8988T (cell line): ENCODE measurements at regions not wholly inside any gene's neighbourhood (a gene's known extent, or its start where the extent isn't known, plus 50 kb on each side); places are given as distances from the start of the nearest gene placed in this dataset.
A peak's percentile ranks its signal among the peaks of the same experiment; 100 is the strongest.

Source experiments
- DNase-seq: peaks from one replicate; pipeline ENCODE4 v3.0.0; 2011

DNA sequence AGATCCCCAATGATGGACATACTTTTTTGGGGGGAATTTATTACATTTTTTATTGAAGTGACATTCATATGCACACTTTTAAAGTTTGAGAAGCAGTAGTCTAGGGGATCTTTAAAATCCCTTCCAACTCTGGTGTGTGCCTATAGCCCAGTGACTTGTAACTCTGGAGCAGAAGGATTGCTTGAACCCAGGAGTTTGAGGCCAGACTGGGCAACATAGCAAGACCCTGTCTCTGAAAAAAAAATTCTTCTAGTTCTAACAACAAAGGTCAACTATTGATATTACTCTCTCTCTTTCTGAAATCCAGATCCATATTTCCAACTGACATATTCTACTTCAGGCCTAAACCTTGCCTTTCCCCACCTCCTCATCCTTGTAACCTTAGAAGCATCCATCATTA is 148.2 kb upstream of the SPRY4 start:
- DNase-seq: no peak

DNA sequence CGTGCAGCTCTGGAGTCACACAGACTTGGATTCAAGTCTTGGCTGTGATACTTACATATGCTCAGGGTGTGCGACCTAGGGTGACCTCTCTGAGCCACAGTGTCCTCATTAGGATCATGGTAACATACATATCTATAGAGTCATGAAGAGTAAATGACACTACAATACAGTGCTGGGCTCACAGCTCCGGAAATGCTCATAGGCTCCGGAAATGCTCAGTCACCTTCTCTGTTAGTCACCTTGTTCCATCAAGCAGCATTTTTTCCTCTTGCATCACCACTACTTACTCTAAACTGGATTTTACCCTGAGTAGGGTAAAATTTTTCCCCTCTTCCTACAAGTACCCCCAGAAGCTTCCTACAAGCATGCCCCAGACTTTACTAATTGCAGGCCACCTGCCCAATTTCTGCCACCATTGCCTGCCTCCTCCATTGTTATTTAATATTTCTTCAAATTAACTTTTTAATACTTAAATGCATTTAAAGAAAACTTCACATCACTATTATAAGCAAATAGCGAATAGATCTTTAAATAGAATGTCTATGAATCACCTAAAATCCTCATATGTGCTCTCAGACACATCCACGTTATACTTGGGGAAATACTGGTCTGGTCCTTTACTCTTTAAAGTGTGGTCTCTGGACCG is 147.6 kb upstream of the SPRY4 start:
- DNase-seq: peak; percentile 61

DNA sequence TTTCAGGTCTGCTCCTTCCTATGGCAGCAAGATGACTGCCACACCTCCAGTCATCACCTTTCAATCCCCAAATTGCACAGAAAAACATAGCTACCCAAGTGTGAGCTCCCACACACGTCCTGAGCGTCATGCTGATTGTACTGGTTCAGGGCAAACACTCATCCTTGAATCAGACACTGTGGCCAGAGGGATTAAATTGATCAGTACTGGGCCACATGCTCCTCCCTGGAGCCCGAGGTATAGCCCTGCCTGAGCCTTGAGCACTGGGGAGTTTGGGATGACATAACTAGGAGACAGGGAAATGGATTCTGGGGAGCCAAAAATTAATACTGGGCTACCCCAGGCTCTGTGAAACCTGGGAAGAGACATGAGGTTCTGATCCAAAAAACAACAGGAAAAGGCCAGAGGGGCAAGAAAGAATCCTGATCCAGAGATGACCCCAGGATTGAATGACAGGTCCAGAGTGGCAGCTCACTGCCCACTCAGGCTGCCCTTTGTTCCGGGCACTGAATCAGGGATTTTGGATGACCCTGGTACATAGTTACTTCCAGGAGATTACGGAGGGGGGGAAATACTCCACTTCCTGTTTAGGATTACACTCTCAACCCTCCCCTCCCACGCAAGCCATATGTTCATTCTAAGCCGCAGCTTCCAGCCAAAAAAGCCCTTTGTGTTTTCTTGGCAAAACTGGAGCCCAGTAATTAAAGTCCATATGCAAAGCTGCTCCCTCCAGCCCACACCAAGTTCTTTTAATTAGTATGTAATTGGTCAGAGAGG is 141.6 kb upstream of the SPRY4 start:
- no peak for DNase-seq

DNA sequence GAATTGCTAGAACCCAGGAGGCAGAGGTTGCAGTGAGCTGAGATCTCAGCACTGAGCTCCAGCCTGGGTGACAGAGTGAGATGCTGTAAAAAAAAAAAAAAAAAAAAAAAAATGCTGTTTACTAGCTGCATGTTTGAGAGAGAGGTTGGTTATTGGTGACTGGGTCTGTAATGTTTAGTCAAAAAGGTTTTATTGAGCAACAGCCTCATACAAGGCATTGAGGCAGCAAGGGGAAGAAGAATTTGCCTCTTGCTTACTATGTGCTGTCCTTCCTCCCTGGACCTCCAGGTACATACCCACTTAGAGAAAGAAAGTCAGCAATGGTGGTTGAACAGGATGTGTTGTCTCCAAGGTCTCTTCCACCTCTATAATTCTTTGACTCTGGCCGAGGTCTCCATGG is 140.7 kb upstream of the SPRY4 start:
- DNase-seq: no peak

DNA sequence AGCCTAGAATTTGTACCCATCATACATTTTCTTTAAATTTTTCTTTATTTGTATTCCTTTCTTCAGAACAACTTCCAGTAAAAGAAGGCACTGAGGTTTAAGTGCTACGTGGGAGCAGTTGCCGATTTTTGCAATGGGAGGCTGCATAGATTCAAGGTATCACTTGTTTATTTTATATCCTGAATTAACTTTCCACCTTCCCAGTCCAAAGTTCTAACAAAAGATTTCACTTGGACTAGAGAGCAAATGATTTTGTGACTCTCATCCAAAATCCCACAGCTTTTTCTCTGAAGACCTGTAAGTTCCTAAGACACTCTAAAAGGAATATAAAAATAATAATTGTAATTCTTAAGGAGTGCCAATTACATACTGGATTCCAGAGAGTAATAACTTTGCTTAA is 139.1 kb upstream of the SPRY4 start:
- DNase-seq: no peak

DNA sequence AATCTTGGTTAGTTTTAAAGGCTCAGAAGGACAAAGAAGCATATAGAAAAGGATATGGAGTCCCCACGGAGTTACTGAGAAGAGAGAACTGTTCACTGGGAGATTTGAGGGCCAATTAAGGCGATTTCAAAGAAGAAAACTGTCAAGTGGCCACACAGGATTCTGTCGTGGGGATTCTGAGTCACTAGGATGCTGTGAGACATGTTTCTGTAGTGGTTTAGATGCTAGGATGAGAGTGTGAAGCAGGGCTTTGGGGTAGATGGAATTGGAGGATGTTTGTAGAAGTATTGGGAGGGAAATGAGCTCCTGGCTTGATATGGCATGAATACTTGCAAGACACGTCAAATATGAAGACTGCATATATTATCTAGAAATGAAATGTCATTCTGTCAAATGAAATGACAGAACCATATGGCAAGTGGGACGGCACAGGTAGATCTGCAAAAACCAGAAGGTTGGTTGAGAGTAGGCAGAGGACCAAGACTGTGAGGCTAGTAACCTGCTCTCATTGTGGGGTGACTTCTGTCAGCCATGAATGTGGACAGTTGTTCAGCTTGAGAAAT is 136.3 kb upstream of the SPRY4 start:
- DNase-seq: no peak

DNA sequence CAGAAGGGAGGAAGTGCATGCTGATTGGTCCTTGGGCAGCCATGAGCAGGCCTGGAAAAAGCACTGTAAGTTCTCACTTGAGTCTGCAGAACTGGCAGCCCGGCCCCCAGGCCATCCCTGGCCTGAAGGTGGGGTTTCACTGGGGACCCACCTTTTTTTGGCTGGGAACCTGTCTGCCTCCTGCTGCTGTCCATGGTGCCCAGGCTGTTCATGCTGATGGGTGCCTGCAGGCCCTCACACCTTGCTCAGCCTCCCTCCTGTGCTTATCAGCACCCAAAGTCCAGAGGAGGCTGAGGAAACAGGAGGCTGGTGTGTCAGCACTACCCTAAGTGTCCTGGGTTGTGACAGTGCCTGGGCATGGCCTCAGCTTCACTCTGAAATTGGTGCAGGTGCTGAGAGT is 134.4 kb upstream of the SPRY4 start:
- no peak for DNase-seq

DNA sequence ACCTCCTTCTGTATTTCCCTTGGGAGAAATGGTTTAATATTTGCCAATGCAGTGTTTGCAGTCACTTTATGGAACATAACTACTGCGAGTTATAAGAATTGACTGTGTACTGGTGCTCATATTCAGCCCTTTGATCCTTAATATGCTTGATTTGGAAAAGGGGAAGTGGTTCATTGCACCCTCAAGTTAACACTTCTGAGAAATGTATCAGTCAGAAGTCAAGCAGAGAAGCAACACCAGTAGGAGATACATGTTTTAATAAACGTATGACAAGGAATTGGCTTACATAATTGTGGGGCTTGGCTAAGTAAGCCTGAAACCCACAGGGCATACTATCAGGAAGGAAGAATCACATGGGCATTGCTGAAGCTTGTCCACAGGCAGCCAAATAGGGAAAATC is 131.0 kb upstream of the SPRY4 start:
- no peak for DNase-seq

DNA sequence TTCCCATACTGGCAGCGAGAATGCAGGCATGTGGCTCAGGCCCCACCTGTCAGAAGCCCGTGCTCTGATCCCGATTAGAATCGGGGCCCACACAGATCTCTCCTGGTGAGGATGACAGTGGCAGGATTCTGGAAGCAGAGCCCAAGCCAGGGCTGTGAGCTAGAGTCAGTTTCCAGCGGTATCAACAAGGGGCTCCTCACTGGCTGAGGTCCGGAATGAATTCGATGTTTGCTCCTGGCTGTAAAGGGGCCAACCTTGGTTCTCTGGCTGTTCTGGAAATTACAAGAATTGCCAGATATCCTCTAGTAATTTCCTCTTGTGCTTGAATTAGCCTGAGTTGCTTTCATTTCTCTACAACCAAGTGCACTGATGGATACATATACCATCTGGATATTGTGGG is 129.1 kb upstream of the SPRY4 start:
- no peak for DNase-seq

DNA sequence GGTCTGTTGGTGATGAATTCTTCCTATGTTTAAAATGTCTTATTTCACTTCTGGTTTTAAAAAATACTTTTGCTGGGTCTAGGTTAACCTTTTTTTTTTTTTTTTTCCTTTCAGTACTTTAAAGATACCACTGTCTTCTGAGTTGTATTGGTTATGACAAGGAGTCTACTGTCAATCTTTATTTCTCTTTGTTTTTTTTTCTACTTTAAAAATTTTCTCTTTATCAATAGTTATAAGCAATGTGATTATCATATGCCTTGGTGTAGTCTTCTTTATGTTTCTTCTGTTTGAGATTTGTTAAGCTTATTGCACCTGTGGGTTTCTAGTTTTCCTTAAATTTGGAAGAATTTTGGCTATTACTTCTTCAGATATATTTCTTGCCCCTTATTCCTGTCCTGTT is 125.6 kb upstream of the SPRY4 start:
- no peak for DNase-seq

DNA sequence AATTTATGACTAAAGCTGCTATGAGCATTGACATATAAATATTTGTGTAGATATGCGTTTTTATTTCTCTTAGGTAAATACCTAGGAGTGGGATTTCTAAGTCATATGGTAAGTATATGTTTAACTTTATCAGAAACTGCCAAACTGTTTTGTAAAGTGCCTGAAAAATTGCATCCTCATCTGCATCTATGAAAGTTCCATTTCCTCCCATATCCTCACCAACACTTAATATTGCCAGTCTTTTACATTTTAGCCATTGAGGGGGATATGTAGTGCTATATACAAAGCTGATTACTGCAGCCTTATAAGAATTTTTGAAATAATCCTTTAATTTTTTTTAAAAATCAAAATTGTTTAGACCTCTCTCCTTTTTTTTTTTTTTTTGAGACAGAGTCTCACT is 123.1 kb upstream of the SPRY4 start:
- DNase-seq: no peak

DNA sequence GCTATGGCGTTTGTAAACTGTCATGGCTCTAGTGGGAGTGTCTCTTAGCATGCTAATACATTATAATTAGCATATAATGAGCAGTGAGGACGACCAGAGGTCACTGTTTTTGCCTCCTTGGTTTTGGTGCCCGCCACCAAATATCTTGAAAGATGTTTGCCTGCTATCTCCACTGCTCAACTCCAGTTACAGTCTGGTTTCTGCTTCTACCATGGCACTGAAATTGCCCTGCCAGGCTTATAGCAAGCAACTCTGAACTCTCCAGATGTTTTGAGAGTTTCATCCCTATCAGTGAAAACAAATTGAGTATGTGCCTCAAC is 122.1 kb upstream of the SPRY4 start:
- DNase-seq: no peak

DNA sequence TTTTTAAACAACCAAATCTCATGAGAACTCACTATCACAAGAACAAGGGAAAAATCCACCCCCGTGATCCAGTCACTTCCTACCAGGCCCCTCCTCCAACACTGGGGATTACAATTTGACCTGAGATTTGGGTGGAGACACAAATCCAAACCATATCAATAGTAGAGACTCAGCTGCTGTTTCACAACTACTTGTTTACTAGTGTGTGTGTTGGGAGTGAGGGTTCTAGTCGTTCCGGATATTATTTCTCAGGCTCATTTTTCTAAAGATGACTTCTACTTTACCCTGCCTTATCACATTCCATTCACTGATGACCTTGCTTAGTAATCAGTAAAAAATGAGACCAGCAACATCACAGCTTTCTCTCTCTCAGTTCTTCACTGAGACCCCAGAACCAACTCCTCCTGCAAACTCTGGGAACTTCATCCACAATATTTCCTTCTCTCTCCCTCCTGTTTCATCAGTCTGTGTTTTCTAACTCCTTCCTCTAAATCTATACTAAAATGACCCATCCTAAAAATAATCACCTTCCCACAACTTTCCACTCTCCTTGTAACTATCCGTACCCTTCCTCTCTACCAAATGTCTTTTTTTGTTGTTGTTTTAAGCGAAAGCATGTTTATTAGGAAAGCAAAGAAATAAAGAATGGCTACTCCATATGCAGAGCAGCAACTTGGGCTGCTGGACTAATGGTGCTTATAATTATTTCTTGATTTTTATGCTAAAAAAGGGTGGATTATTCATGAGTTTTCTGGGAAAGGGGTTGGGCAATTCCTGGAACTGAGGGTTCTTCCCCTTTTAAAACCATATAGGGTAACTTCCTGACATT is 121.5 kb upstream of the SPRY4 start:
- DNase-seq: no peak

DNA sequence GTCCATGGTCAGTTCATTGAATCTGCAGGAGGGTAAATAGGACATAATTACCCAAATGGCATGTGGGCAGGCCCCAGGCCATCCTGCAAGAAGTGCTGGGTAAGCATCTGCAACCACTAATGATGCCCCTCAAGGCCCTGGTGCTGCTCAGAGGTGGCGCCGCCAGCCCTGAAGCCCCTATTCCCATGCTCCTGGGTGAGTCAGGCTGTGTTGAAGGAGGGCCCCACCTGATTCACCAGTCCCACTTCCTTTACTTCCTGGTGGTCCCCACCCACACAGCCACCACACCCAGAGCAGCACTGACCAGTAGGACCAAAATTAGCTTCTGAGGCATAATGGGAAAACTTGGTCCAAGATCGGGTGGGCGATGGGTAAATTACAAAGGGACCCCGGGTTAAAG is 120.4 kb upstream of the SPRY4 start:
- peak; percentile 43 for DNase-seq

DNA sequence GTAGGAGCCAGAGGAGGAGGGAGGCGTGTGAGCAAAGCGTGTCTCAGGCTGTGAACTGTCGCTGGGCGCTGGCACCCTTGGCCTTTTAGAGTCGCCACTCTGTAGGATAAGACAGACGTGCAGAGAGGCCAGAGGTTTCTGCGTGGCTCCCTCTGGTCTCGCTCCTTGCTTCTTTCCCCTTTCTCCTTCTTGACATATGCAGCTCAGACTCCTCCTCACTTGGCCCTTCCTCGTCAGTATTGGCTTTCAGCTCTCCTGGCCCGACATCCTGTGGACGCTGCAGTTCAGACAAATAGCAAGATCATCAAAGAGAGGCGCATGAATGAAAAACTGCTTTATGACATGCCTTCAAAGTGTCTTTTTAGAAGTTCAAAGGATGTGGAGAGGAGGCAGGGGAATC is 116.8 kb upstream of the SPRY4 start:
- DNase-seq: no peak

DNA sequence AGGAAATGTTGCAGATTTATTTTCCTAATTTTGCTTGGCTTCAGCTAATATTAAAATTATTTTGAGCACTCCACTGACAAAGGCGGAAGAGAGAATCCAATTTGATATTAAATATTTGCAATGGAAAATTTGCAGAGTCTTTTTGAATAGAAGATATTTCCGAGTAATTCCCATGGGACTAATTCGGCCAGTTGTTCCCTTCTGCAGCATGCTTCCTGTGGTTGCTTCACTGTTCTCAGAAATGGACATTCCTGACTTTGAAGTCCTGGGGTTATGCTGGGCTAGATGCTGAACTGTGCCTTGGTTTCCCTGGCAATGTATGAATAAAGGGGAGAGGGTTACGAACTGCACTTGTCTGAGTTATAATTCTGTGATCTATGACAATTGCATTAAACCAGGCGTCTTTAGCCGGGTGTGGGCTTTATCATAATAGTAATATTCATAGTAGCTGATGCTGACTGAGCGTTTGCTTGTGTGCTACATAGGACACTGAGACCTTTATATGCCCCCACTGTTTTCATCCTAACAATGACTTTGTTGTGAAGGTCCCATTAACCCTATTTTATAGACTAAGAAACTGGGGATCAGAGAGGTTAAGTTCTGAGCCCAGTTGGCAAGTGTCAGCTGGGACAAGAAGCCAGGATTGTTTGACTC is 114.5 kb upstream of the SPRY4 start:
- no peak for DNase-seq

DNA sequence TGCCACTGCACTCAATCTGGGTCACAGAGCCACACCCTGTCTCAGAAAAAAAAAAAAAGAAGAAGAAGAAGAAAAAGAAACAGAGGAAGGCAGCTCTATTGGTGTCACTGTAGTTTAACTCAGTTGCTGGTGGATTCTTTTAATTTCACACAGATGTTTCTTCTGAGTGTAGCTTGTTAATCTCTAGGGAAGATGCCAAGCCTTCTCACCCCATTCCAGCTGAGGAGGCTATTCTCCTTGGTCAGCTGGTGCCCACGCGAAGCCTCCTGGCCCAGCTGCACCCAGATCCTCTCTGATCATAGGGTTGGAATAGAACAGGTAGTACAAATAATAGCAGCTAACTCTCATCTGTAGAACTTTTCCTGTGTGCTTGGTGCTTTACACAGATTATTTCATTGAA is 113.8 kb upstream of the SPRY4 start:
- DNase-seq: no peak

DNA sequence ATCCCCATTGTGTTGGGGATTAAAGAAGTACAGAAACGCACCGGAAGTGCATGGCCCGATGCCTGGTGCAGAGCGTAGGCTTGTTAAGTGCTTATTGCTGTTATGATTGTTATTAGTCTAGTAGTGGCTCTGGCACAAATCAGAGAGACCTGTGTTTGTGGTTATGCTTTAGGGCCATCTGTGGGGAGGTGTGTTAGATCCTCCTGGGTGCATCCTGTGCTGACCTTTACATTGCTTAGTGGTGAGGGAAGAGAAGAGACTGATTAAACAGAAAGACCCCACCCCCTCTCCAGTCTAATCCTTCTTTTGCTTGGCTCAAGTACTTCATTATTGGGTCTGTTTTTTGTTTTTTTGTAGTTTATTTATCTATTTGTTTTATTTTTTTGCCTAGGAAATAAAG is 112.7 kb upstream of the SPRY4 start:
- no peak for DNase-seq

DNA sequence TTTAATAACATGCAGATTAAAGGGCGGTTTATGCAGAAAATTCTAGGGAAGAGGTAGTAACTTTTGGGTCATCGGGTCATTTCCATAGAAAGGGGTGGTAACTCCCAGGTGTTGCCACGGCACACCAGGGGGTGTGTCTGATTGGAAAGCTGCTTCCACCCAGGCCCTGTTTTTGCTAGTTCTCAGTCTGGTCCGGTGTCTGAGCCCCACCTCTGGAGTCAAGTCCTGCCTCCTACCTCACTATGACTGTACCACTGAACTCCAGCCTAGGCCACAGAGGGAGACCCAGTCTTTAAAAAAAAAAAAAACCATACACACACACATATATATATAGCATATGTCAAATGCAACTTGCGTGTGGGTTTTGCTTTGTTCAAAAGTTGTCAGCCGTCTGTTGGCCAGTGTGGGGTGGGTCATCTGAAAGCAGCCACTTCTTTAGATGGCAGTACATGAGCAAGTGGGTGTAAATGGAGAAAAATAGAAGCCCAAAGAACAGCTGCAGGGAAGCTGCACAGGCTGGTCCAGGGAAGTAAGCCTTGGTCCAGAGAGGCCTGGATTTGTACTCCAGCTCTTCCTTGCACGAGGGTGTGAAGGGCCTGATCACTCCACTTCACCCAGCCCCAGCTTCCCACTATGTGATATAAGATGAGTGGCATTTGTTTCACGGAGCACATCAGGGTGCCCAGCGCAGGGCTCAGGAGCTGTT is 110.7 kb upstream of the SPRY4 start:
- DNase-seq: no peak

DNA sequence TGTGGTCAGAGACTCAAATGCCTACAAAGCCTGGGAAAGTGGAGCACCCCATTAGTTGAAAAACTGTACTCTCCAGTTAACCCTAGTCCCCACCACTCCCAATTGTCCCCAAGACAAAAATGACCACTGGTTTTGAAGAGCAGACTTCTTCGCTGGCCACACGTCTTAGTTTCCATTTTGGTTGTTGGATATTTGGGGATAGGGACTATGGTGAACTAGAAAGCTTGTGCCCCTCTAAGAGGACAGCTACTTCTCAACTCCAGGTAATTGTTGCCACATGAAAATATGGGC is 109.4 kb upstream of the SPRY4 start:
- no peak for DNase-seq

DNA sequence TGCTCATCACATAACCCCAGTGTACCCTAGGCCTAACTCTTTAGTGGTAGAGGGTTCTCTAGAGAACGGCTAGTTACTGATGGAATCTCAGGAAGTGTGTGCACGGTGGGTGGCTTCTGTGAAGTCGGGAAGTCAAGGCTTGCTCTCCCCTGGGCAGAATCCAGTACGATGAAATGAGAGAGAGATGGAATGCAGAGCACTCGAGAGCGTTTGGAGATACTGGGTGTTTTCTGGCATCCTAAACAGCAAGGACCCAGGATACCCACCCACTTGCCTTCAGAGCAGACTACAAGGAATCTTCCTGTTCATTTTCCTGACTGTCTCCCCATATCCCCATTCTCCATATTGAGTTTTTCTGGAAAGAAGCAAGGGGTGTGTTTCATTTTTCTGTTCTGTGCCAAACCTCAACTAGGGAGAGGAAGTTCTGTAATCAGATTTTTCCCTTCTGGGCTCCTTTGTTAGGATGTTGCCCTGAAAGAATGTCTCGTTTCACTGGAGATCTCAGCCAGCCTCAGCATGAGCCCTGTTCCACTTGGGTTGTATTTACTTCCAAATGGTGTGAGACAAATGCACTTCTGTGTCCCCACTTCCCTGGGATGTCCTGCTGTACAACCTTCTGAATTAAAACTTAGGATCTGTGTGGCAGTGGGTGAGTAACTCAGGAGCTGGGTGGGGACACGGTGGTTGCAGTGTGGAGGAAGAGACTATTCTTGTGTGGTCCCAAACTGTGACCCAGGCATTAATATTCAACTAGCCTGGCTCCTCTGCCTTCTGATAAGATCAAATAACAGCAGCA is 108.9 kb upstream of the SPRY4 start:
- DNase-seq: no peak

DNA sequence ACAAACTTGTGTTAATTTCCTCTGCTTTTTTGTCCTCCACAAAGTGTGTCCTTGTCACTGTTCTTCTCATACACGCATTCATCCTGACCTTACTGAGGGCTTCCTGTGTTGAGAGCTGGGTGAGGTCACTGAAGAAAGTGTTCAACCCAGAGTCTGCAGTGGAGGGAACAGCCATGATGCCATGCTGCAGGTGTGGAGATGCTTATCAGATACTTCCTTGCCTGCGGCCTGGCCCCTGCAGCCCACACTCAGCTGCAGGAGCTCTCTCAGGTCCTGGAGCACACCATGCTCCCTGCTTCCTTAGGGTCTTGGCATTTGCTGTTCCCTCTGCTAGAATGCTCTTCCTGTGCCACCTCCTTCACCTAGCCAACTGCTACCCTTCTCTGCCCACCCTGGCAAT is 108.1 kb upstream of the SPRY4 start:
- DNase-seq: no peak
